Kidney epithelial cell (primary cell): ENCODE measurements at regions not wholly inside any gene's neighbourhood (a gene's known extent, or its start where the extent isn't known, plus 50 kb on each side); places are given as distances from the start of the nearest gene placed in this dataset.

Source experiments
- DNase-seq: peaks from one replicate; pipeline ENCODE4 v3.0.0-alpha.2; 2010; ENCODE audit warnings: low read depth
- H3K27me3 ChIP-seq: 2 replicates; pipeline ENCODE4 v1.6.0; 2011; ENCODE audit warnings: low read length; ENCODE audit not compliant: control insufficient read depth, insufficient read depth
- H3K36me3 ChIP-seq: 2 replicates; pipeline ENCODE4 v1.5.1; 2011; ENCODE audit warnings: low read length; ENCODE audit not compliant: control insufficient read depth, insufficient read depth
- H3K4me3 ChIP-seq: 2 replicates; pipeline ENCODE4 v1.5.1; 2011; ENCODE audit warnings: low read depth, mild to moderate bottlenecking, control low read depth, low read length
- CTCF ChIP-seq: IDR thresholded peaks from 2 replicates; pipeline ENCODE4 v1.5.1; 2011; ENCODE audit warnings: mild to moderate bottlenecking, moderate library complexity, low read length, control low read depth, inconsistent platforms; ENCODE audit not compliant: insufficient read depth, poor library complexity, severe bottlenecking

- no peak for DNase-seq
- Histone ChIP-seq H3K27me3 (no peaks in the 10 kb centered on the region), H3K36me3 (no peaks in the 10 kb centered on the region), H3K4me3 (no peak overlapping the region)
- TF ChIP-seq CTCF = no peak
Observed at GRCh38 chr5:54721116-54721515, 203.6 kb downstream of the SNX18 start.

GRCh38 chr5:54720341-54720740 lies 202.8 kb downstream of the SNX18 start:
- TF ChIP-seq CTCF = no peak
- no peak for DNase-seq
- Histone ChIP-seq H3K4me3 (no peak overlapping the region), H3K27me3 (no peaks in the 10 kb centered on the region), H3K36me3 (no peaks in the 10 kb centered on the region)

GRCh38 chr5:54719384-54720283 lies 202.1 kb downstream of the SNX18 start:
- Histone ChIP-seq H3K27me3 (no peaks in the 10 kb centered on the region), H3K36me3 (no peaks in the 10 kb centered on the region), H3K4me3 (no peak overlapping the region)
- TF ChIP-seq CTCF = no peak
- DNase-seq = peak; percentile 9

GRCh38 chr5:54718656-54719055 lies 201.1 kb downstream of the SNX18 start:
- Histone ChIP-seq H3K36me3 (no peaks in the 10 kb centered on the region), H3K27me3 (no peaks in the 10 kb centered on the region), H3K4me3 (no peak overlapping the region)
- no peak for TF ChIP-seq CTCF
- DNase-seq = no peak

- no peaks in the 10 kb centered on the region for H3K36me3 ChIP-seq
- no peaks in the 10 kb centered on the region for H3K27me3 ChIP-seq
- TF ChIP-seq CTCF = no peak
- no peak overlapping the region for H3K4me3 ChIP-seq
- DNase-seq = no peak
Observed at GRCh38 chr5:54717870-54718269, 200.3 kb downstream of the SNX18 start.

GRCh38 chr5:54717459-54717858 lies 199.9 kb downstream of the SNX18 start:
- TF ChIP-seq CTCF = no peak
- DNase-seq = no peak
- Histone ChIP-seq H3K4me3 (no peak overlapping the region), H3K36me3 (no peaks in the 10 kb centered on the region), H3K27me3 (no peaks in the 10 kb centered on the region)
